ENCODE measurements at regions not wholly inside any gene's neighbourhood (a gene's known extent, or its start where the extent isn't known, plus 50 kb on each side); places are given as distances from the start of the nearest gene placed in this dataset.
"Not testable (repeated sequence)": the region's sequence is repeated elsewhere in the genome, so short reads cannot be mapped to it uniquely, and the experiment has no call there.

- no peak for DNase-seq (ENCODE audit: low read depth)
These were observed 60.5 kb upstream of the USP25 start for GRCh38 chr21:15669247-15669646.

GRCh38 chr21:15671188-15671587, 58.6 kb upstream of the USP25 start:
- no peak for DNase-seq (ENCODE audit: low read depth)

GRCh38 chr21:15672578-15672977, 57.2 kb upstream of the USP25 start:
- not testable (repeated sequence) for DNase-seq (ENCODE audit: low read depth)

- no peak for DNase-seq (ENCODE audit: low read depth)
These were observed 52.8 kb upstream of the USP25 start for GRCh38 chr21:15676935-15677334.

- no peak for DNase-seq (ENCODE audit: low read depth)
These were observed 50.2 kb upstream of the USP25 start for GRCh38 chr21:15679630-15680029.
